ENCODE measurements at regions not wholly inside any gene's neighbourhood (a gene's known extent, or its start where the extent isn't known, plus 50 kb on each side); places are given as distances from the start of the nearest gene placed in this dataset.
"Not testable (repeated sequence)": the region's sequence is repeated elsewhere in the genome, so short reads cannot be mapped to it uniquely, and the experiment has no call there.

GRCh38 chr21:22791986-22792560, 1793.9 kb downstream of the NCAM2 start:
- no peaks in the 10 kb centered on the region for H3K36me3 Mint-ChIP-seq
- H3K27me3 Mint-ChIP-seq, result no peaks in the 10 kb centered on the region
- no peaks in the 10 kb centered on the region for H3K9me3 Mint-ChIP-seq (ENCODE audit: low read depth)
- H3K4me1 Mint-ChIP-seq, result no peaks in the 10 kb centered on the region
- ATAC-seq (no peak), DNase-seq (no peak)
- H3K27ac Mint-ChIP-seq, result no peak overlapping the region
- no peak overlapping the region for H3K4me3 Mint-ChIP-seq
- CTCF ChIA-PET, result no interaction called here

- ATAC-seq, result no peak
- Mint-ChIP-seq H3K27ac (no peak overlapping the region), H3K9me3 (ENCODE audit: low read depth) (no peaks in the 10 kb centered on the region), H3K36me3 (no peaks in the 10 kb centered on the region), H3K4me1 (no peaks in the 10 kb centered on the region), H3K4me3 (no peak overlapping the region), H3K27me3 (no peaks in the 10 kb centered on the region)
- no peak for DNase-seq
- CTCF ChIA-PET, result no interaction called here
These were observed 1796.9 kb downstream of the NCAM2 start for GRCh38 chr21:22795091-22795490.

GRCh38 chr21:22795644-22796043, 1797.4 kb downstream of the NCAM2 start:
- no peak for DNase-seq
- Mint-ChIP-seq H3K27me3 (no peaks in the 10 kb centered on the region), H3K36me3 (no peaks in the 10 kb centered on the region), H3K4me3 (no peak overlapping the region), H3K9me3 (ENCODE audit: low read depth) (no peaks in the 10 kb centered on the region), H3K4me1 (no peaks in the 10 kb centered on the region), H3K27ac (no peak overlapping the region)
- CTCF ChIA-PET, result no interaction called here
- no peak for ATAC-seq

- H3K36me3 Mint-ChIP-seq, result no peaks in the 10 kb centered on the region
- CTCF ChIA-PET, result no interaction called here
These were observed 1797.9 kb downstream of the NCAM2 start for GRCh38 chr21:22796147-22796546.

GRCh38 chr21:22804151-22804550, 1805.9 kb downstream of the NCAM2 start:
- no peak overlapping the region for H3K4me3 Mint-ChIP-seq
- H3K27ac Mint-ChIP-seq, result no peak overlapping the region
- no peaks in the 10 kb centered on the region for H3K4me1 Mint-ChIP-seq
- peaks cover 4% of the 10 kb centered on the region for H3K9me3 Mint-ChIP-seq (ENCODE audit: low read depth)
- ATAC-seq, result no peak
- H3K36me3 Mint-ChIP-seq, result no peaks in the 10 kb centered on the region
- no peak for DNase-seq
- H3K27me3 Mint-ChIP-seq, result no peaks in the 10 kb centered on the region
- CTCF ChIA-PET, result no interaction called here

More at GRCh38 chr21:22796147-22796546, 1797.9 kb downstream of the NCAM2 start:
- Mint-ChIP-seq H3K4me3 (no peak overlapping the region), H3K4me1 (no peaks in the 10 kb centered on the region), H3K27ac (no peak overlapping the region), H3K27me3 (no peaks in the 10 kb centered on the region), H3K9me3 (ENCODE audit: low read depth) (no peaks in the 10 kb centered on the region)
- DNase-seq (no peak), ATAC-seq (no peak)

- no peak for ATAC-seq
- no peaks in the 10 kb centered on the region for H3K36me3 Mint-ChIP-seq
These were observed 1808.1 kb downstream of the NCAM2 start for GRCh38 chr21:22806278-22806677.

GRCh38 chr21:22813201-22813600, 1815.0 kb downstream of the NCAM2 start:
- peaks cover 4% of the 10 kb centered on the region for H3K9me3 Mint-ChIP-seq (ENCODE audit: low read depth)

More at GRCh38 chr21:22806278-22806677, 1808.1 kb downstream of the NCAM2 start:
- no peak for DNase-seq
- no peaks in the 10 kb centered on the region for H3K4me1 Mint-ChIP-seq
- H3K4me3 Mint-ChIP-seq, result no peak overlapping the region
- H3K27me3 Mint-ChIP-seq, result no peaks in the 10 kb centered on the region
- peaks cover 4% of the 10 kb centered on the region for H3K9me3 Mint-ChIP-seq (ENCODE audit: low read depth)
- CTCF ChIA-PET, result no interaction called here
- no peak overlapping the region for H3K27ac Mint-ChIP-seq

GRCh38 chr21:22818681-22819485, 1820.7 kb downstream of the NCAM2 start:
- H3K4me3 Mint-ChIP-seq; H3K36me3 Mint-ChIP-seq; CTCF ChIA-PET; H3K4me1 Mint-ChIP-seq; H3K27ac Mint-ChIP-seq; DNase-seq; H3K27me3 Mint-ChIP-seq; ATAC-seq; H3K9me3 Mint-ChIP-seq (ENCODE audit: low read depth): not testable (repeated sequence)

More at GRCh38 chr21:22813201-22813600, 1815.0 kb downstream of the NCAM2 start:
- H3K4me1 Mint-ChIP-seq, result no peaks in the 10 kb centered on the region
- no peaks in the 10 kb centered on the region for H3K27me3 Mint-ChIP-seq
- no peak overlapping the region for H3K4me3 Mint-ChIP-seq
- no peaks in the 10 kb centered on the region for H3K36me3 Mint-ChIP-seq
- DNase-seq (no peak), ATAC-seq (no peak)
- no peak overlapping the region for H3K27ac Mint-ChIP-seq
- CTCF ChIA-PET, result no interaction called here

GRCh38 chr21:22827422-22827821, 1829.2 kb downstream of the NCAM2 start:
- H3K27ac Mint-ChIP-seq, result no peak overlapping the region
- DNase-seq (no peak), ATAC-seq (no peak)
- H3K36me3 Mint-ChIP-seq, result no peaks in the 10 kb centered on the region
- H3K4me1 Mint-ChIP-seq, result no peaks in the 10 kb centered on the region
- H3K27me3 Mint-ChIP-seq, result no peaks in the 10 kb centered on the region
- H3K4me3 Mint-ChIP-seq, result no peak overlapping the region
- peaks cover 13% of the 10 kb centered on the region for H3K9me3 Mint-ChIP-seq (ENCODE audit: low read depth)
- CTCF ChIA-PET, result no interaction called here

GRCh38 chr21:22842875-22843274, 1844.7 kb downstream of the NCAM2 start:
- no peaks in the 10 kb centered on the region for H3K36me3 Mint-ChIP-seq
- H3K27ac Mint-ChIP-seq, result no peak overlapping the region
- CTCF ChIA-PET, result no interaction called here
- H3K4me3 Mint-ChIP-seq, result no peak overlapping the region
- no peak for ATAC-seq
- H3K9me3 Mint-ChIP-seq (ENCODE audit: low read depth), result peaks cover 9% of the 10 kb centered on the region
- no peak for DNase-seq
- H3K27me3 Mint-ChIP-seq, result no peaks in the 10 kb centered on the region
- no peaks in the 10 kb centered on the region for H3K4me1 Mint-ChIP-seq

GRCh38 chr21:22855581-22855980, 1857.4 kb downstream of the NCAM2 start:
- DNase-seq (no peak), ATAC-seq (no peak)
- CTCF ChIA-PET, result no interaction called here
- H3K27ac Mint-ChIP-seq, result no peak overlapping the region
- H3K36me3 Mint-ChIP-seq, result no peaks in the 10 kb centered on the region
- H3K27me3 Mint-ChIP-seq, result no peaks in the 10 kb centered on the region
- H3K4me1 Mint-ChIP-seq, result no peaks in the 10 kb centered on the region
- H3K9me3 Mint-ChIP-seq (ENCODE audit: low read depth), result peaks cover 4% of the 10 kb centered on the region
- no peak overlapping the region for H3K4me3 Mint-ChIP-seq

- no peak for DNase-seq
- H3K27me3 Mint-ChIP-seq, result no peaks in the 10 kb centered on the region
- no peak overlapping the region for H3K27ac Mint-ChIP-seq
- H3K4me3 Mint-ChIP-seq, result no peak overlapping the region
- no peaks in the 10 kb centered on the region for H3K4me1 Mint-ChIP-seq
- H3K9me3 Mint-ChIP-seq (ENCODE audit: low read depth), result peaks cover 4% of the 10 kb centered on the region
- no peak for ATAC-seq
- CTCF ChIA-PET, result no interaction called here
- H3K36me3 Mint-ChIP-seq, result no peaks in the 10 kb centered on the region
These were observed 1873.5 kb downstream of the NCAM2 start for GRCh38 chr21:22871692-22872091.

- CTCF ChIA-PET, result no interaction called here
- Mint-ChIP-seq H3K27ac (no peak overlapping the region), H3K4me3 (no peak overlapping the region)
These were observed 1882.4 kb downstream of the NCAM2 start for GRCh38 chr21:22880573-22880972.

GRCh38 chr21:22881131-22881530, 1882.9 kb downstream of the NCAM2 start:
- Mint-ChIP-seq H3K4me1 (no peaks in the 10 kb centered on the region), H3K9me3 (ENCODE audit: low read depth) (peaks cover 7% of the 10 kb centered on the region), H3K27ac (no peak overlapping the region), H3K27me3 (no peaks in the 10 kb centered on the region), H3K36me3 (no peaks in the 10 kb centered on the region), H3K4me3 (no peak overlapping the region)
- DNase-seq, result no peak
- CTCF ChIA-PET, result no interaction called here
- no peak for ATAC-seq

More at GRCh38 chr21:22880573-22880972, 1882.4 kb downstream of the NCAM2 start:
- H3K4me1 Mint-ChIP-seq, result no peaks in the 10 kb centered on the region
- no peaks in the 10 kb centered on the region for H3K36me3 Mint-ChIP-seq
- no peak for DNase-seq
- ATAC-seq, result no peak
- H3K9me3 Mint-ChIP-seq (ENCODE audit: low read depth), result peaks cover 7% of the 10 kb centered on the region
- no peaks in the 10 kb centered on the region for H3K27me3 Mint-ChIP-seq

Data from activated CD8-positive, alpha-beta memory T cell treated with anti-CD3 and anti-CD28 coated beads, Interleukin-2, amount 10 ng/mL, durations not matched to agents 7 days and 5 days (primary cell).